MCF 10A (cell line): ENCODE measurements at regions not wholly inside any gene's neighbourhood (a gene's known extent, or its start where the extent isn't known, plus 50 kb on each side); places are given as distances from the start of the nearest gene placed in this dataset.
"Not testable (repeated sequence)": the region's sequence is repeated elsewhere in the genome, so short reads cannot be mapped to it uniquely, and the experiment has no call there.

Source experiments
- BruUV-seq: library from RNA; stranded (reverse); fragments of 400-500 nt; replicated peaks from 2 replicates; lab custom pipeline; 2021; lab: Mats Ljungman, UMichigan
- CTCF ChIA-PET: fragments of 300-600 bp; sonication (Branson Sonifier 250); formaldehyde crosslinking; extraction: SDS; loops from one replicate; lab custom pipeline; 2021; ENCODE audit warnings: antibody characterized with exemption, inconsistent platforms; lab: Yijun Ruan, JAX
- POLR2A ChIA-PET: fragments of 300-600, 350-650 bp; sonication (Branson Sonifier 250); formaldehyde crosslinking; extraction: SDS; loops from one replicate; lab custom pipeline; 2020; ENCODE audit warnings: antibody characterized with exemption, inconsistent platforms; lab: Yijun Ruan, JAX
- DNase-seq: peaks from one replicate; pipeline ENCODE4 v3.0.0-alpha.2; 2018; ENCODE audit not compliant: unreplicated experiment
- H3K27ac Mint-ChIP-seq: one replicate; pipeline ENCODE4 v1.8.0; 2022; ENCODE audit warnings: mild to moderate bottlenecking, low read depth, mixed read lengths; ENCODE audit not compliant: unreplicated experiment
- H3K27me3 Mint-ChIP-seq: one replicate; pipeline ENCODE4 v1.8.0; 2022; ENCODE audit warnings: mixed read lengths; ENCODE audit not compliant: insufficient read depth, unreplicated experiment
- H3K36me3 Mint-ChIP-seq: one replicate; pipeline ENCODE4 v1.8.0; 2022; ENCODE audit warnings: mild to moderate bottlenecking, moderate library complexity, mixed read lengths; ENCODE audit not compliant: insufficient read depth, unreplicated experiment
- H3K4me1 Mint-ChIP-seq: one replicate; pipeline ENCODE4 v1.8.0; 2022; ENCODE audit warnings: mixed read lengths; ENCODE audit not compliant: insufficient read depth, unreplicated experiment
- H3K4me3 Mint-ChIP-seq: one replicate; pipeline ENCODE4 v1.8.0; 2022; ENCODE audit warnings: mild to moderate bottlenecking, moderate library complexity, mixed read lengths; ENCODE audit not compliant: unreplicated experiment
- H3K9me3 Mint-ChIP-seq: one replicate; pipeline ENCODE4 v1.8.0; 2022; ENCODE audit warnings: mixed read lengths; ENCODE audit not compliant: unreplicated experiment
- intact Hi-C: fragments of 100-400 bp; cut with micrococcal nuclease; formaldehyde crosslinking; loops from 2 replicates; pipeline ENCODE4 v1.14.1; 2022
- TF ChIP-seq, protein P1 (sequence below): fragments of 200-600 bp; IDR thresholded peaks from one replicate; pipeline ENCODE4 v1.8.0; 2022; ENCODE audit warnings: antibody characterized with exemption, mild to moderate bottlenecking; ENCODE audit not compliant: unreplicated experiment

DNA sequence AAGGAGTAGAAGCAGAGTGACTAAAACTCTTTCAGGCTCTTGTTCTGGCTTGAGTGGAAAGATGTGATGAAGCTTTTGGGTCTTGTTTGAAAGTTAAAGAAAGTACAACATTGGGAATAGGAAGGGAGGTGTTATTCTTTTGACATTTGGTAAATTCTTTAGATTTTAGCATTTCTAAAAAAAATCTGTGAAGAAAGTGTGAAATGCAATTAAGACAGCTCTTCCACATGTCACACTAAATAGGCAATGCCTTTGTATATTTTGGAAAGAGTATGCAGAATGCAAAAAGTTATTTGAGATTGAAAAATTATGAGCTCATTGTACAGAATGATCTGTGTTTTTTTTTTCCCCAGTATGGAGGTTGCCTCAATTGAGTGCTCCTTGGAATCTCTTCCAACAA, 532.2 kb upstream of the DPPA4 start:
- TF ChIP-seq, protein P1, sequence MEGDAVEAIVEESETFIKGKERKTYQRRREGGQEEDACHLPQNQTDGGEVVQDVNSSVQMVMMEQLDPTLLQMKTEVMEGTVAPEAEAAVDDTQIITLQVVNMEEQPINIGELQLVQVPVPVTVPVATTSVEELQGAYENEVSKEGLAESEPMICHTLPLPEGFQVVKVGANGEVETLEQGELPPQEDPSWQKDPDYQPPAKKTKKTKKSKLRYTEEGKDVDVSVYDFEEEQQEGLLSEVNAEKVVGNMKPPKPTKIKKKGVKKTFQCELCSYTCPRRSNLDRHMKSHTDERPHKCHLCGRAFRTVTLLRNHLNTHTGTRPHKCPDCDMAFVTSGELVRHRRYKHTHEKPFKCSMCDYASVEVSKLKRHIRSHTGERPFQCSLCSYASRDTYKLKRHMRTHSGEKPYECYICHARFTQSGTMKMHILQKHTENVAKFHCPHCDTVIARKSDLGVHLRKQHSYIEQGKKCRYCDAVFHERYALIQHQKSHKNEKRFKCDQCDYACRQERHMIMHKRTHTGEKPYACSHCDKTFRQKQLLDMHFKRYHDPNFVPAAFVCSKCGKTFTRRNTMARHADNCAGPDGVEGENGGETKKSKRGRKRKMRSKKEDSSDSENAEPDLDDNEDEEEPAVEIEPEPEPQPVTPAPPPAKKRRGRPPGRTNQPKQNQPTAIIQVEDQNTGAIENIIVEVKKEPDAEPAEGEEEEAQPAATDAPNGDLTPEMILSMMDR: no peak
- DNase-seq: no peak
- Mint-ChIP-seq H3K4me1 (no peaks in the 10 kb centered on the region), H3K9me3 (peaks cover 7% of the 10 kb centered on the region), H3K27ac (no peak overlapping the region), H3K27me3 (no peaks in the 10 kb centered on the region), H3K36me3 (no peaks in the 10 kb centered on the region), H3K4me3 (no peak overlapping the region)
- CTCF ChIA-PET: no interaction called here
- intact Hi-C loops: no loop called here
- BruUV-seq: no TSS peak
- POLR2A ChIA-PET: no interaction called here

DNA sequence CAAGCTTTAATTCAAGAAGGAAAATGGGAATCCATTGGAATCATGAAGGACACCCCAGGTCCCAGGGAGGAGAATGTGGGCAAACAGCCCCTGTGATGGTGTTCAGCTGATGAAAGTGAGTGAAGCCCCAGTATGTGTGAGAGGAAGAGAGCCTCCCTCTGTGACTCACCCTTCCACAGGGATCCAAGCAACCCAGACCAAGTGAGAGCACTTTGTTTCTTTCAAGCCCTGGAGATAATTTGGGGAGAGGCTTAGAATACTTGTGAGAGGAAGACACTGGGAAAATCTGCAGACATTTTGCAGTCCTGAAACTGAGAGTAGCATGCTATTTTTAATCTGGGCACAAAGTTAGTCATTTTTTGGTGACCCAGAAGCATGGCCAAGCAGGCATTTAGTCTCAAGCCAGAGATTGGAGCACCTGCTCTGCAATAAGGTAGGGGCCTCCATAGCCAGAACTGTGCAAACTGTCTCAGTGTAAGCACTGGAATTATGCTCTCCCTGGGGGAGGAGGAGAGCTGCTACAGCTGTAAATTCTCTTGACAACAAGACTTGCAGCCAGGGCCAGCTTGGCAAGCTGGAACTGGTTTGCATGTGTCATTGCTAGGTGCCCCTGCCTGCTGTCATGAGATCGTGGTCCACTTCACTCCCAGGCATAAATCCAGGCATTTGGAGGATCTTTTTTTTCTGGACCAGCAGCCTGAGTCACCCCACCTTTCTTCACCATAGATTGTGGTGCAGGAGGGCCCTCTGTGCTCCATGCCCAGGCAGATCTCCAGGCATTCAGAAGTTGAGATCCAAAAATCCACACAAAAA, 537.8 kb upstream of the DPPA4 start:
- Mint-ChIP-seq H3K4me3 (no peak overlapping the region), H3K9me3 (peaks cover 17% of the 10 kb centered on the region), H3K36me3 (no peaks in the 10 kb centered on the region), H3K4me1 (no peaks in the 10 kb centered on the region), H3K27ac (peak overlapping the region; percentile 40), H3K27me3 (no peaks in the 10 kb centered on the region)
- BruUV-seq: no TSS peak
- intact Hi-C loops: no loop called here
- peak; percentile 26 for DNase-seq
- TF ChIP-seq, protein P1: no peak
- ChIA-PET CTCF (interaction anchor here (0.5 to 0.9 kb wide), 2 partner anchors 12 to 383 kb away, joined by 3 to 6 read pairs; no protein-coding TSS in a partner anchor), POLR2A (interaction anchor here (0.7 kb wide), 1 partner anchor 9 kb away, joined by 3 read pairs; no protein-coding TSS in a partner anchor)

DNA sequence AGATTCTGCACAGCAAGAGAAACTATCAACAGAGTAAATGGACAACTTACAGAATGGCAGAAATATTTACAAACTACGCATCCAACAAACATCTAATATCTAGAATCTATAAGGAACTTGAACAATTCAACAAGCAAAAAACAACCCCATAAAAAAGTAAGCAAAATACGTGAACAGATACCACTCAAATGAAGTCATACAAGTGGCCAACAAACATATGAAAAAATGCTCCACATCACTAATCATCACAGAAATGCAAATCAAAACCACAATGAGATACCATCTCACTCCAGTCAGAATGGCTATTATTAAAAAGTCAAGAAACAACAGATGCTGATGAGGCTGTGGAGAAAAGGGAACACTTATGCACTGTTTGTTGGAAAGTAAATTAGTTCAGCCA, 540.3 kb upstream of the DPPA4 start:
- BruUV-seq, POLR2A ChIA-PET, H3K4me1 Mint-ChIP-seq, DNase-seq, intact Hi-C loops, H3K27me3 Mint-ChIP-seq, H3K27ac Mint-ChIP-seq, H3K4me3 Mint-ChIP-seq, CTCF ChIA-PET, H3K36me3 Mint-ChIP-seq: not testable (repeated sequence)
- H3K9me3 Mint-ChIP-seq: peaks cover 10% of the 10 kb centered on the region

DNA sequence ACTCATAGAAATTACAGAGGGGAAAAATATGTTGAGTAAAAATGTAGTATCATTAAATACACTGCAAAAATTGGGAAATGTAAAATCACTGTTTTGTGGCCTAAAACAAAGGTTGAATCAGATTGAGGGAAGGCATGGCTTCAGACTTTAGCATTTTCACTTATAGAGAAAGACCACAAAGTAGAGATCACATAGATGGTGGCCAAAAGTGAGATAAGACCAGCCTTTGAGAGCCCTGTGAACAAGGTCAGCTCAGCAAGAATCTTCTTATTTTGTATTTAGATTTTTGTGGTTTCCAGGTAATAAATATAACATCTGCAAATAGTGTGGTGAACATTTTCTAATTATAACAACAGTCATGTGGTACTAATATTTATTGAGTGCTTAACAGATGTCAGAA, 544.8 kb upstream of the DPPA4 start:
- TF ChIP-seq, protein P1: no peak
- ChIA-PET POLR2A (no interaction called here), CTCF (no interaction called here)
- no peak for DNase-seq
- no TSS peak for BruUV-seq
- H3K36me3 Mint-ChIP-seq: no peaks in the 10 kb centered on the region
- peaks cover 10% of the 10 kb centered on the region for H3K9me3 Mint-ChIP-seq
- intact Hi-C loops: no loop called here
- H3K4me3 Mint-ChIP-seq: no peak overlapping the region
- no peaks in the 10 kb centered on the region for H3K4me1 Mint-ChIP-seq
- H3K27me3 Mint-ChIP-seq: no peaks in the 10 kb centered on the region
- H3K27ac Mint-ChIP-seq: no peak overlapping the region
